ENCODE measurements at regions not wholly inside any gene's neighbourhood (a gene's known extent, or its start where the extent isn't known, plus 50 kb on each side); places are given as distances from the start of the nearest gene placed in this dataset.
"Not testable (repeated sequence)": the region's sequence is repeated elsewhere in the genome, so short reads cannot be mapped to it uniquely, and the experiment has no call there.

DNA sequence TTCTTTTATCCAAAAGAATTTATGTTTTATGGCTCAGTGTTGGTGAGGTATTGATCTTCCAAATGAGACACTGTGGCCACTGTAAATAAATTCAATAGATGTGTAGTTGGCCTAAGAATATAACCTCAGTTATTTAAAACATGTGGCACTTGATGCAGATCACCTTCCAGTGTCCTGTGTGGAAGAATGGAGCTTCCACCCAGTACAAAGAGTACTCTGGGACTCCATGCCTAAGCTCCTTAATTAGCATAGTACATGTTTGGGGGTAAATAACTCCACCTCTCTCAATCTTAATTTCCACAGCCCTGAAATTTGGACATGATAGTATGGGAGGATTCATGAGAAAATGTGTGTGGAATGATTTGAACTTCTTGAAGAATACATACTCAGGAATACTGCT is 105.7 kb downstream of the SPDYE17 start:
- not testable (repeated sequence) for DNase-seq (ENCODE audit: low spot score)

DNA sequence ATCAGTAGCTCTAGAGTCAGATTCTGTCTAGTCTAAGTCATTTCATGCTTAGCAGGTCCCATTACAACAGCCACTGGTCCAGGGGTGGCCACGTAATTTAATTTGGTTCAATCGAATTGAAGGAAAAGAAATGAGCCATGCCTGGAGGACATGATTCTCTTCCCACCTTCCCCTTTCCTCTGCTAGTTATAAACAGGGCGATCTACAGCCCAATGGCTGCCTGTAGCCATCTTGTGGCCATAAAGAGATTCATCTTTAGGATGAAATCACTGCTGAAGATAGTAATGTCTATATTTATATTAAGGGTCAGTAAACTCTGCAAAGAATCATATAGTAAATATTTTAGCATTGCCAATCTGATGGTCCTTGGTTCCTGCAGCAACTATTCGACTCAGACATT is 107.4 kb downstream of the SPDYE17 start:
- DNase-seq (ENCODE audit: low spot score), result not testable (repeated sequence)

DNA sequence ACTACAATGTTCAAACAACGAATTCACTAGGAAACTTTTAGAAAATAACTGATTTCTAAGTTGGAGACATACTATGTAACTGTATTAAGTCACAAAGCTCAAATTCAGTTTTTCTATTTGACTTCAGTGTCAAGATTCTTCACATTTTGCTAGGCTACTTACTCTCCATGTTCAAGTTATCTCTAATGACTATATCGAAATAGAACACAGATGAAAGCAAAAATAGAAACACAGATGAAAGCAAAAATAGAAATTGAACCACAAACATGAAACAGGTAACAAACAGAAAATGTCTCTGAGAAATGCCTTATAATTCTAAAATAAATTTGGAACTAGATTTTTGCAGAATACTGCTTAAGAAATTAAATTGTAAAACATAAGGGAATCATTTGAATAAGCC is 113.5 kb downstream of the SPDYE17 start:
- not testable (repeated sequence) for DNase-seq (ENCODE audit: low spot score)

GRCh38 chr7:76914361-76914760 is 117.8 kb downstream of the SPDYE17 start:
- not testable (repeated sequence) for DNase-seq (ENCODE audit: low spot score)

GRCh38 chr7:76912011-76912814 is 119.9 kb downstream of the SPDYE17 start:
- not testable (repeated sequence) for DNase-seq (ENCODE audit: low spot score)

DNA sequence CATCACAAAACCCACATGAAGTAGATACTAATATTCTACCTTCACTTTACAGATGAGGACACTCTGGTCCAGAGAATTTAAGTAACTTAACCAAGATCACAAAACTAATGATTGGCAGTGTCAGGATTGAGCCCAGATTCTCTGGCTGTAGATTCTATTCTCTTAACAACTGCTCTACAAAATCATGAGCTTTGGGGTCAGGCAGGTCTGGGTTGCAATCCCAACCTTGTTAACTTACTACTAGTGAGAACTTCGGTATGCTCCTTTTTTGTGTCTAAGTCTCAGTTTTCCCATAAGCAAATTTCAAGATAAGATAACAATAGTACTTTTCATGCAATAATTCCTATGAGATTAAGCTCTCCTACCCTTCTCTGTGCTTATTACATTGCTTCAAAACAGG is 127.5 kb downstream of the SPDYE17 start:
- not testable (repeated sequence) for DNase-seq (ENCODE audit: low spot score)

DNA sequence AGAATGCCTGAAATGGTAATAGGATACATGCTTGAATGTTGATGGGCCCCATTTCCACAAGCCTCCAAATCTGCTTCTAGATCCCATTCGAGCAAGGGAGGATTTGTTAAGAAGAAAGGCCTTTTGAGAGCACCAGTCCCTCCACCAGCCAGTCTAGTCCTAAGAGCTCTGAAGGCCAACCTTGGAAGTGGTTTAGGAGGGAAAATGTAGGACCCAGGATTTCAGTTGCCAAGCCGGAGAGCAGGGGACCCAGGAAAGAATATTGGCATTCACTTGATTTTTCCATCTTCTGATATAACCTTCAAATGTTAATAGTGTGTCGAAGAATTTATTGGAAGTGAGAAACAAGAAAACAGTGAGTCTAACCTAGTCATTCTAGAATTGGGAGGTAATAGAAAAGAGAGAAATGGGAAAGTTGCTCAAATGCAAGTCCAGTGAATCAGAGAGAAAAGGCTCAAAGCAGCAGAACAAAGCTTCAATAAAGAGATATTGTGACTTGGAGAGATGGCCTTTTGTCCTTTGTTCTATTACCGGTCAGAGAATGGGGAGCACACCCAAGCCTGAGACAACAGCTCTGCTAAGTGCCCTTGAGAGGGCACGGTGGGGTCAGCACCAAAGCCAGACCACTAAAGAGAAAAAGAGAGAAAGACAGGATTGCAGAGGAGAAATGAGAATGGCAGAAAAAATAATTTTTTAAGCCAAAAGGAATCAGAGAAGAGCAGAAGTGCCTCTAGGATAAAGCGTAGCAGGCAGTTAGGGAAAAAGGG is 130.0 kb downstream of the SPDYE17 start:
- DNase-seq (ENCODE audit: low spot score), result not testable (repeated sequence)

- DNase-seq (ENCODE audit: low spot score), result not testable (repeated sequence)
These were observed 133.4 kb downstream of the SPDYE17 start for GRCh38 chr7:76898807-76899206.

DNA sequence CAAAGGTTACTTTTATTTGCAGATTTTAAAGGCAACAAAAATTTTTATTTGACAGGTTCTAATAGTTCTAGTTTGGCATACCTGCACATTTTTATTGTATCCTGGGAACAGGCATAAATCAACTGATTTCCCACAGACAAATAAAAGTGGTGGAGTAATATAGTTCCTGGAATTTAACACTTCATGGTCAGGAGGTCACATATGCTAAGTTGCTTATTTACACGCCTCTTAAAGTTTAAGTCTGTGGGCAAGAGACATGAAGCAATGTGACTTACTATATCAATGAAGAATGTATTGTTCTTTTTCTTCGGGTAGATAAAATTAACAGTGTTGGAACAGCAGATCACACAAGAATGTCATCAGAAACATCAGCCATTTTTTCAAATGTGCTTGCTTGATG is 135.2 kb downstream of the SPDYE17 start:
- not testable (repeated sequence) for DNase-seq (ENCODE audit: low spot score)

DNA sequence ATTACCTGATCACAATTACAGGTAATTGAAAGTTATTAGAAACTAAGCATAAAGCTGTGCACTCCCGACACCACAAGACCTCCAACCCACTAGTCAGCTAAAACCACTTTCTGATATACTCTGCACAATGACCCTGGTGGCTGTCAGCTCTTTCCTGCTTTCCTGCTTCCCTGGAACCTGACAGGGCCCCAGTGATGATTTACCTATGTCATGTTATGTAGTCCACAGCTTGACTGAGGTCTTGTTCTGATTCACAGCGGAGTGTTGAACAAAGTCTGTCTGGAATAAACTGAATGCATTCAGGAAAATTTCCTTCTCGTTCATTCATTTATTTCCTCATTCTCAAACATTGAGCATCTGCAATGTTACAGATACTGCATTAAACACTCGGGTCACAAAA is 136.5 kb downstream of the SPDYE17 start:
- DNase-seq (ENCODE audit: low spot score), result not testable (repeated sequence)

DNA sequence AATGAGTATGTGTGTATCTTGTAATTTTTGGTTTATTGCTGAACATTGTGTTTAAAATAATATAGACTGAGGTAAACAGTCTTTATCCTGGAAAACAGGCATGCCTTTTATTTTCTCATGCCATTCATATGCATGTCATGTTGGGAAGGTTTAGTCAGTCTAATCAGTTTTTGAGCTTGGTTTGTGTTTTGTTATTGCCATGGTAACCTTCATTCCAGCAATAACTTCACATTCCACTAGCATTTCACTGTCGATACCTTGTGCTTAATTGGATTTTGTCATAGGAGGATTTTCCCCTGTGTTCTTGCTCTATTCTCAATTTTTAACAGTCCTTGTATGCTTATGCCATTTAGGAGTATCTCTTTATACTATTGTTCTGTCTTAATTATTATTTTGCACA is 140.4 kb downstream of the SPDYE17 start:
- not testable (repeated sequence) for DNase-seq (ENCODE audit: low spot score)

DNA sequence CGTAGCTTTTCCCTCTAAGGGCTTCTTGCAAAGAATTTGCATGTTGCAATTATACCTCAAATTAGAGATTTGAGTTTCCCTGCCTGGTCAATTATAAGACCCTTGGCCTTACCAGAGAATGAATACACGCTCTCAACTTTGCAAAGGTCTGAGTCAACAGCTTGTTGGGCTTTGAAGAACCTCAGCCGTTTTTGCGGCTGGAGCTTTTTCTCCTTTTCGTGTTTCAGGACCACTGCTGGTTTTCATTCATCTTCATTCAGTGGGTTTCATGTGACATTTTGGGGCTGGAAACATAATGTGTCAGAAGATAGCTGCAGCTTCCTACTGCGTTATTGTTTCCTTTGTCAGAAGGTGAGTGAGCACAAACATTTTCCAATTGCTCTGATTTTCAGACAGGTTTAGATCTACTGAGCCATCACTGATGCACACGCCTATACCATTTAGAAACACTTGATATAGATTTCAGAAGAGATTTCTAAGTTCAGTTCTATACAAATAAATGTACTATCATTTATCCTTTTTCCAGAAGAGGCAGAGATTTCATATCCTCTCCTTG is 152.3 kb downstream of the SPDYE17 start:
- not testable (repeated sequence) for DNase-seq (ENCODE audit: low spot score)

GRCh38 chr7:76875760-76876159 is 156.4 kb downstream of the SPDYE17 start:
- not testable (repeated sequence) for DNase-seq (ENCODE audit: low spot score)

GRCh38 chr7:76870504-76870808 is 161.7 kb downstream of the SPDYE17 start:
- not testable (repeated sequence) for DNase-seq (ENCODE audit: low spot score)

DNA sequence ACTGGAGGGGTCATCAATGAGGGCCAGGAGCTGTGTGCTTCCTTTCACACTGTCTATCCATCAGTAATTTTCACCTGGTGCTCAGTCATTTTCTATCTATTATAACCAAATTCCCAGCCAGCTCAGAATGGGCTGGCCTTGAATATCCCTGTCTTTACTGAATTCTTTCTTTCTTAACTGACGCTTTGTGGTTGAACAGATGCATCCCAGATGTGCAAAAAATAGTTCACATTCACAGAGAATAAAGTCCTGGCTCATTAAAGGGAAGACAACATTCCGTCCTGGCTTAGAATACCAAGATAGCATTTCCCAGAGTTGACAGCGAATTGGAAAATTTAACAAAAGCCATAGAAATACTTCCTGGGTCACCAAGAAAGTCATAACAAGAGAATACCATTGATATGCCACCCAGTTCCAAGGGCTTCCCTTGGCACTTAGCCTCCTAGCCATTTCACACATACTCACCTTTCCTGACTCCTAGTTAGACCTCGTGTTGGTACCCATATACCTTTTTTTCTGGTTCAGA is 164.7 kb downstream of the SPDYE17 start:
- not testable (repeated sequence) for DNase-seq (ENCODE audit: low spot score)

GRCh38 chr7:76863150-76863773 is 168.9 kb downstream of the SPDYE17 start:
- DNase-seq (ENCODE audit: low spot score), result not testable (repeated sequence)

GRCh38 chr7:76862241-76862640 is 169.9 kb downstream of the SPDYE17 start:
- DNase-seq (ENCODE audit: low spot score), result not testable (repeated sequence)

DNA sequence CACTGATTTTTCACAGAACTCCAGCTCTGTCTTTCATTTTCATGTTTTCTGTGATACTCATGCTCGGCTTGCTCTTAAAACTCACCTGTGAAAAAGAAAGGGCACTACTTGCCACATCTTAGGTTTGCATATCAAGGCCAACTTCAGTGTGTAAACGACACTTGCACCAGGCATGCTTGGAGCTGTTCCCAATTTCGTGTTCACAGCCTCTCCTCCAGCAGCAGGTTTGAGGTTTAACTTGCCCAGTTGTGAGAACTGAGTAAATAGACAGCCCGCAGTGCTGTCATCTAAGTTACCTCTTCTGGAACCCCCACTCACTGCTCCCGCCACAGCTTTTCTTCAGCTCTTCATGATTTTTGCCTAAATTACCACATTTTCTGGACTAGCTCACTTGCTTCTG is 172.2 kb downstream of the SPDYE17 start:
- not testable (repeated sequence) for DNase-seq (ENCODE audit: low spot score)

DNA sequence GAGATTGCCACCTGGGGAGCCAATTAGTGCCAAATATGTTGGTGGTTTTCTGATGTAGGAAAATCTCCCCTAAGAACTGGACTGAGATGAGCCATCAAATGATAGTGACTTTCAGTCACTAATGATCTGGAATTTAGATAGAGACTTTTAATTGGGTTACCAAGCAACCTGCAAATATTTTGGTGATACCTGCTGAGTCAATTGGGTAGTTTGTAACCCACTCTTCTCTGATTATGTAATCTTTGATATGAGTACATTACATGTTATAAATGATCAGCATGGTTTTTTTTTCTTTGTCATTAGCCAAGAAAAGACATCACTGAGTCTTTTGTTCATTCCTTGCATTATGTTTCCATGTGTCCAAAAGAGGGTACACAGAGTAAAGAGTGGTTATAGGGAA is 177.5 kb downstream of the SPDYE17 start:
- DNase-seq (ENCODE audit: low spot score), result not testable (repeated sequence)

GRCh38 chr7:76852787-76853584 is 179.2 kb downstream of the SPDYE17 start:
- DNase-seq (ENCODE audit: low spot score), result not testable (repeated sequence)

DNA sequence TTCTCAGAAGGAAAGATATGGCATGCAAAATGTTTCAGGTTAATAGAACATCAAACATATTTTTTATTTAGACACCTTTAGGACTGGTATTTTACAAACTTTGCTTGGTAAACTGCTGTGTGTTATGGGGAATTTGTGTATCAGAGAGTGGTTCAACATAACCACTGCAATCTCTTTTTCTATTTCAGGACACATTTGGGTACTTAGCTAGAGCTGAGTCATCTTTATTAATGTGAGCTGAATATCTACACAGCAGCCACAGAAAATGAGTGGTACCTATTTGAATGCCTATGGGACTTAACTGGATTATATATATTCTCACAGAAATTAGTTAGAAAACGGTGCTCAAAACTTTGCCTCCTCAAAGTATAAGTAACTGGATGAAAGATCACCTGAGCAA is 179.8 kb downstream of the SPDYE17 start:
- not testable (repeated sequence) for DNase-seq (ENCODE audit: low spot score)
